ENCODE measurements at regions not wholly inside any gene's neighbourhood (a gene's known extent, or its start where the extent isn't known, plus 50 kb on each side); places are given as distances from the start of the nearest gene placed in this dataset.

- Histone ChIP-seq H3K4me3 (ENCODE audit: low read depth, low read length) (no peak overlapping the region), H3K9me3 (ENCODE audit: control insufficient read depth, insufficient read depth, low read length) (no peaks in the 10 kb centered on the region), H3K27me3 (ENCODE audit: control insufficient read depth, insufficient read depth, low read length) (no peaks in the 10 kb centered on the region), H3K27ac (ENCODE audit: low read depth, low read length) (no peak overlapping the region)
- POLR2A ChIA-PET = no interaction called here
- TF ChIP-seq, protein P1, sequence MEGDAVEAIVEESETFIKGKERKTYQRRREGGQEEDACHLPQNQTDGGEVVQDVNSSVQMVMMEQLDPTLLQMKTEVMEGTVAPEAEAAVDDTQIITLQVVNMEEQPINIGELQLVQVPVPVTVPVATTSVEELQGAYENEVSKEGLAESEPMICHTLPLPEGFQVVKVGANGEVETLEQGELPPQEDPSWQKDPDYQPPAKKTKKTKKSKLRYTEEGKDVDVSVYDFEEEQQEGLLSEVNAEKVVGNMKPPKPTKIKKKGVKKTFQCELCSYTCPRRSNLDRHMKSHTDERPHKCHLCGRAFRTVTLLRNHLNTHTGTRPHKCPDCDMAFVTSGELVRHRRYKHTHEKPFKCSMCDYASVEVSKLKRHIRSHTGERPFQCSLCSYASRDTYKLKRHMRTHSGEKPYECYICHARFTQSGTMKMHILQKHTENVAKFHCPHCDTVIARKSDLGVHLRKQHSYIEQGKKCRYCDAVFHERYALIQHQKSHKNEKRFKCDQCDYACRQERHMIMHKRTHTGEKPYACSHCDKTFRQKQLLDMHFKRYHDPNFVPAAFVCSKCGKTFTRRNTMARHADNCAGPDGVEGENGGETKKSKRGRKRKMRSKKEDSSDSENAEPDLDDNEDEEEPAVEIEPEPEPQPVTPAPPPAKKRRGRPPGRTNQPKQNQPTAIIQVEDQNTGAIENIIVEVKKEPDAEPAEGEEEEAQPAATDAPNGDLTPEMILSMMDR (IDR thresholded peaks at IDR 0.05; ENCODE audit: low read depth, low read length) = no peak
- DNase-seq (ENCODE audit: low read depth, low spot score) = no peak
- CTCF ChIA-PET = no interaction called here
Measured at GRCh38 chr21:15506086-15506485, 223.7 kb upstream of the USP25 start.

GRCh38 chr21:15508554-15508953 is 221.2 kb upstream of the USP25 start:
- TF ChIP-seq, protein P1 (IDR thresholded peaks at IDR 0.05; ENCODE audit: low read depth, low read length) = no peak
- no peak for DNase-seq (ENCODE audit: low read depth, low spot score)
- Histone ChIP-seq H3K9me3 (ENCODE audit: control insufficient read depth, insufficient read depth, low read length) (no peaks in the 10 kb centered on the region), H3K27ac (ENCODE audit: low read depth, low read length) (no peak overlapping the region), H3K27me3 (ENCODE audit: control insufficient read depth, insufficient read depth, low read length) (no peaks in the 10 kb centered on the region), H3K4me3 (ENCODE audit: low read depth, low read length) (no peak overlapping the region)
- ChIA-PET POLR2A (no interaction called here), CTCF (no interaction called here)

GRCh38 chr21:15514073-15514946 is 215.5 kb upstream of the USP25 start:
- TF ChIP-seq, protein P1 (IDR thresholded peaks at IDR 0.05; ENCODE audit: low read depth, low read length) = no peak
- H3K27ac ChIP-seq (ENCODE audit: low read depth, low read length) = no peak overlapping the region
- DNase-seq (ENCODE audit: low read depth, low spot score) = no peak

GRCh38 chr21:15515908-15516307 is 213.9 kb upstream of the USP25 start:
- no peaks in the 10 kb centered on the region for H3K9me3 ChIP-seq (ENCODE audit: control insufficient read depth, insufficient read depth, low read length)
- TF ChIP-seq, protein P1 (IDR thresholded peaks at IDR 0.05; ENCODE audit: low read depth, low read length) = no peak
- H3K27ac ChIP-seq (ENCODE audit: low read depth, low read length) = no peak overlapping the region
- CTCF ChIA-PET = no interaction called here
- H3K4me3 ChIP-seq (ENCODE audit: low read depth, low read length) = no peak overlapping the region
- no peak for DNase-seq (ENCODE audit: low read depth, low spot score)
- H3K27me3 ChIP-seq (ENCODE audit: control insufficient read depth, insufficient read depth, low read length) = no peaks in the 10 kb centered on the region
- POLR2A ChIA-PET = no interaction called here

More at GRCh38 chr21:15514073-15514946, 215.5 kb upstream of the USP25 start:
- H3K9me3 ChIP-seq (ENCODE audit: control insufficient read depth, insufficient read depth, low read length) = no peaks in the 10 kb centered on the region
- CTCF ChIA-PET = no interaction called here
- POLR2A ChIA-PET = no interaction called here
- H3K4me3 ChIP-seq (ENCODE audit: low read depth, low read length) = no peak overlapping the region
- no peaks in the 10 kb centered on the region for H3K27me3 ChIP-seq (ENCODE audit: control insufficient read depth, insufficient read depth, low read length)

- ChIA-PET POLR2A (no interaction called here), CTCF (interaction anchor here (1.2 to 2.0 kb wide), 2 partner anchors 35 to 36 kb away, joined by 3 to 5 read pairs; no protein-coding TSS in a partner anchor)
- no peak overlapping the region for H3K27ac ChIP-seq (ENCODE audit: low read depth, low read length)
- H3K27me3 ChIP-seq (ENCODE audit: control insufficient read depth, insufficient read depth, low read length) = no peaks in the 10 kb centered on the region
- H3K9me3 ChIP-seq (ENCODE audit: control insufficient read depth, insufficient read depth, low read length) = no peaks in the 10 kb centered on the region
- TF ChIP-seq, protein P1 (IDR thresholded peaks at IDR 0.05; ENCODE audit: low read depth, low read length) = no peak
- no peak for DNase-seq (ENCODE audit: low read depth, low spot score)
- no peak overlapping the region for H3K4me3 ChIP-seq (ENCODE audit: low read depth, low read length)
Measured at GRCh38 chr21:15517394-15517793, 212.4 kb upstream of the USP25 start.
